NCI-H2227 (cell line): ENCODE measurements at regions not wholly inside any gene's neighbourhood (a gene's known extent, or its start where the extent isn't known, plus 50 kb on each side); places are given as distances from the start of the nearest gene placed in this dataset.

Source experiments
- DNase-seq: peaks from one replicate; lab custom pipeline; 2025; ENCODE audit not compliant: unreplicated experiment; lab: John Stamatoyannopoulos, UW

- DNase-seq = peak; percentile 0
Observed at GRCh38 chr5:54774281-54775170, 210.9 kb downstream of the ESM1 start.

- no peak for DNase-seq
Observed at GRCh38 chr5:54772684-54773083, 212.7 kb downstream of the ESM1 start.

DNA sequence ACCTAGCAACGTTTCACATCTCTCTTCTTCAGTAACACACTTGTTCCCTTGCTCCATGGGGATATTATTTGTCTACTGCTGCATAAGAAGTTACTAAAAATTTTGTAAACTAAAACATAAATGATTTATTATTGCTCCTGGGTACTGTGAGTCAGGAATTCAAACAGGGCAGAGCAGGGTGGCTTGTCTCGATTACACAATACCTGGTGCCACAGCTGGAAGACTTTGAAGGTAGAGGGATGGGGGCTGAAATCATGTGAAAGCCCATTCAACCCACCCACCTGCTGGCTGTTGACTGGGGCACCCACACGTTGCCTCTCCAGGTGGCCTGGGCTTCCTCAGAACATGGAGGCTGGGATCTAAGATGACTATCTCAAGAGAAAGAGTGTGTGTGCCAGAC lies 213.2 kb downstream of the ESM1 start:
- no peak for DNase-seq

- no peak for DNase-seq
Observed at GRCh38 chr5:54769746-54770145, 215.6 kb downstream of the ESM1 start.

DNA sequence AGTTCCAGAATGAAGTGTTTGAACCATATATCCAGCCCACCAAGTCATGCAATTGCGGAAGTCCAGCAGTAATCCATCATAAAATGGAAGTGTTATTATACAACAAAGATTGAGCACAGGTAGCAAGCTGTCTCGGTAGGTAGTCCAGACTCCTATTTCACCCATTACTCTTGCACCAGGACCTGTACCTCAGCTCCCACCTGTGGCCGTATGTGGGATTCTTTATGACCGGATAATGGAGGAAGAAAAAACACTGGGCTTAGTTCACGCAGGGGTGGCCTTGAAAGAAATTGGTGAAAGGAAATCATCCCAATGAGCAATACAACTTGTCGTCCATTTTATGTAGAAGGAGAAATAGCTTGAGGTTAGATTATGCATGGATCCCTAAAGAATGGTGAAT lies 216.3 kb downstream of the ESM1 start:
- DNase-seq = no peak

DNA sequence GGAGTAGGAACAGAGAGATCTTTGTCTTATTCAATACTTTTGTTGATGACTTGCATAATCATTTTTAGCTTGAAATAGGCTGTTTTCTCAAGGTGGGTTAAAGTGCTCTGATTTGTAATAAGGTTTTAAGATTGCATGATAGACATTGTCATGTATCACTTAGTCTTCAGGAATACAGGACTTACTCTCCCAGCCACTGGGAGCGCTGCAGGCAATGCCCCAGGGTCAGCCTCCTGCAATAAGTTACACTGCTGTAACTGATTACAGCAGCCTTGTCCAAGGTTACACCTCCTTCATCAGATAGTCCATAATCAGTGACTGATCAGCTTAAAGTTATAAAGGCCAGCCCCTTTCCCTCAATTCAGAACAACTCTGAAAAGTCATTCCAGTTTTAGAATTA lies 218.6 kb downstream of the ESM1 start:
- no peak for DNase-seq

GRCh38 chr5:54765165-54766028 lies 220.0 kb downstream of the ESM1 start:
- DNase-seq = no peak

DNA sequence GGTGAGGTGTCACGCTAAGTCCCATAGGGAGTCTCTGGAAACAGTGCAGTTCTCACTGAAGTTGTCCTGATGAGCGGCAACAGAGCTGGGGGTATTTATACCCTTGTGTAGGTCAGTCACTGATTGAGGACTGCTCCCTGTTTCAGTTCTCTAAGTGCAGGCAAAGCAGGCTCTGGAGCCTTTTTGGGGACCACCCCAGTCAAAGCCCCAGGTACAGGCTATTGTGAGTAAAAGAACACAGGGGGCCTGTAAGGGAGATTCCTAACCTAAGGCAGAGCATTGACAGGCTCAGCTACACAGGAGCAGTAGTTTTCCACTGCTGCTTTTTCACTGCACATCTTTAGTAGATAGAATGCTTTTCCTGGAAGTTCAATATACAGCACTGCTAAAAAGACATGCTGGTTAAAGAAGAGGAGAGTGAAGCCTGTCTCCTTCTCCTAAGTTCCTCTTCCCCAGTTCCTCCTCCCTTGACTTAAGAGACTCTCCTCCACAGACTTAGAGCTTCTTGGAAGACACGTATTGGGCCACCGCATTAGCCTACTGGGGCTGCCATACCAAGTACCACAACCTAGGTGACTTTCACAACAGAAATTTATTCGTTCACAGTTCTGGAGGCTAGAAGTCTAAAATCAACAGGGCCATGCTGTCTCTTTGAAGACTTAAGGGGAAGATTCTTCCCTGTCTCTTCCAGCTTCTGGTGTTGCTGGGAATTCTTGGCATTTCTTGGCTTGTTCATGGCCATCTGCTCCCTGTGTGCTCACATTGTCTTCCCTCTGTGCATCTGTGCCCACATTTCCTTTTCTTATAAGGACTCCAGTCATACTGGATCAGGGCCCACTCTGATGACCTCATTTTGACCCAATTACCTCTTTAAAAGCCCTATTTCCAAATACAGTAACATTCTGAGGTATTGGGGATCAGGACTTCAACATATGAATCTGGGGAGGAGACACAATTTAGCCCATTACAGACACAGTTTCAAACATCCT lies 221.0 kb downstream of the ESM1 start:
- DNase-seq = no peak

GRCh38 chr5:54761213-54761701 lies 224.1 kb downstream of the ESM1 start:
- no peak for DNase-seq

DNA sequence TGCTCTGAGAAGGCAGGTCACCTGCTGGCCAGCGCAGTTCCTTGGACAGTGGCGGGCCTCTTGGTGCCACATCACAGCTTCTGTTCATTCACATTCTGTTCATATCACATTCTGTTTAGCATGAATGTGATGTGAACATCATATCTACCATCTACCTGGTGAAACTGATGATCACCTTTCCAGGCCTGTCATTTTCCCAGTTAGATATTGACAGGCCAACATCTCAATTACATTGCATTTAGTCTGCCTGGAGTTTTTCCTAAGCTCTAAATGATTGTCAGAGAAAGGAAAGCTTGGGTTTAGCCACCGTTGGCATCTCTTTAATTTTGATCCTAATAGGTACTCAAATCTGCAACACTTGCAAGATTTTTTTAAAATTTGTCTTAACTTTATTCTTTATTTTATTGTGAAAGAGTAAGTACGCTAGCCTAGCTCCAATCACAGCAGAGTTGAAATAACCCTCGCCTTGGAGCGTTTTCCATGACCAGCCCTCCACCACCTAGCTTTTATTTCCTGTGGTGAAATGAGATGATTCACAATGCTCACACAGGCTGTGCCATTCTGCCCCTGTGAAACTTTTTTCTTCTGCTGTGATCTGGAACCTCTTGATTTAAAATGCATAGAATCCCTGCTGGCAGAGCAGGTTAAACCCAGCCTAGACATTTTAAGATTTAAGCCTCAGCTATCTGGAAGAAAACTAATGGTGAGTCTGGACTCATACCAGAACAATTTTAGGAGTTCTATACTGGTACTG lies 225.0 kb downstream of the ESM1 start:
- no peak for DNase-seq

DNA sequence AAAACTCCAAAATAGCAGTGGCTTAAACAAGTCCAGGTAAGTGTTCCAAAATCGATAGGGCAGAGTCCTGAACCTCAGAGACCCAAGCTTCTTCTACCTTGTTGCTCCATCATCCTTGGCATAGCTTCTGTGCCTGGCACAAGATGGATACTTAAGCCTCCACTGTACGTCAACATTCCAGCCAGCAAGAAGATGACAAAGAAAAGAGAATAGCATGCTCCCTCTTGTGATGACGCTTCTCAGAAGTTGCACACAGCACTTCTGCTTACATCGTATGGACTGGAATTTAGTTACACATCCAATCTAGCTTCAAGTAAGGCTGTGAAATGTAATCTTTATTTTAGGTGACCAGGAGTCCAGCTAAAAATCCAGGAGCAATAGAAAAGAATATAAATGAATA lies 227.4 kb downstream of the ESM1 start:
- DNase-seq = no peak

DNA sequence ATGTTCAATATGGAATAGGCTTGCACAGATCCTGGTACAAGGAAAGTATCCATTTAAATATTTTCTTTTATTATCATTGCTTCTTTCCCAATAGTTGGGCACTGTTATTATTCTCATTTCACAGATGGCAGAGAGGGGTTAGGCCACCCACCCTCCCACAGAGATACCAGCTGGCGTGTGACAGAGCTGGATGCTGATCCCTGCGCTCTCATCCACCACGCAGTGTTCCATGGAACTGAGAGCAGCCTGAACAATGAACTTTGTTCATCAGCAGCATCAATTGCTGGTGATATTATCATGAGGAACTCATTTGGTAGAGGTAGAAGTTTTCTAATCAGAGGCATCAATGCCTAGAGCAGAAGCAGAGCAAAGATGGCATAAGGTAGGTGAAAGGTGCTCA lies 227.9 kb downstream of the ESM1 start:
- no peak for DNase-seq

- DNase-seq = no peak
Observed at GRCh38 chr5:54756796-54757402, 228.5 kb downstream of the ESM1 start.

DNA sequence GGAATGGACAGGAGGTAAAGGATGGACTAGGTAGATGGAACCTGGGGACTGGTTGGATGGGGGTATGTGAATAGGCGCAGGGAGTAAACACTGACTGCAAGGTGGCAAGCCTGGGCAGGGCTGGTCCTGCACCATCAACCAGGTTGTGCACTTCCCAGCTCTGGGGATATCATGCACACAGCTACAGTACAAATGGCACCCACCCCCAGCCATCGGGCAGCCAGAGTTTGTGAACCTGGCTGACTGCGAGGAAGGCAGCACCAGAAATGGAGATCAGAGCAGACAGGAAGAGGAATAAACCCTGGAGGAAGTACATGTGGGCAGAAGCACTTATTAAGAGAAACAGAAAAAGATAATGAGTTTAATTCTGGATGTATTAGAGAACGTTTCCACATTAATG lies 229.1 kb downstream of the ESM1 start:
- no peak for DNase-seq

DNA sequence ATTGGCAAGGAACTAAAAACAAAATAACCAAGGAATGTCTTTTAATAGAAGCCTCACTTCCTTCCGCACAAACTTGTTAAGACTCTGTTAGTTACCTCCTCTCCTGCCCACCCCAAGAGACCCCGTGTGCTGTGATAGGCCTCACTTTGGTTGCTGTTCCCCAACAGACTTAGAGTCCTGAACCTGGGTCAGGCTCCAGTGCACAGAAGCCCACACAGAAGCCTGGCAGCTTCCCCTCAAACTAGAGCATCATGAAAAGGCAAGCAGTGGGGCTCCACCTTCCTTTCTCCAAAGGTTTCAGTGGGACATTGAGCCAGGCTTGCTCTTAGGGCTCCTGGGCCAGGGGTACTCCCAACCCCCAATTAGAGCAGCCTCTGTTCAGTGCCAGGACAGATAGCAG lies 230.5 kb downstream of the ESM1 start:
- DNase-seq = no peak

DNA sequence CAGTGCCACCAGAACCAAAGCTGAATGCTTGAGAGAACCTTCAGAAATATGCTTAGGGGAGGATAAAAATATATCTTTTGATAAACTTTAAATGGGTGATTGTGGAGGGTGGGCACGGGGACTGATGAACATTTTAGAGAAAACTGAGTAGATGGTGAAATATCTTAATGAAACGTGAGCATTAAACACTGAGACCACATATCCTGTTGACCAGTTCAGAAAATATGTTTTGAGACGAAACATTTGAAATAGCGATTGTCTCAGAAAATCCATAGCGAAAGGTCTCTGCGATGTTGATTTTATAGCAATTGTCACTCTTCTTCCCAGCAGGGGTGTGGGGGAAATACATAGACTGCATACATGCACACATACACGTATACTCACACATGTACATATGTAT lies 231.0 kb downstream of the ESM1 start:
- DNase-seq = no peak

DNA sequence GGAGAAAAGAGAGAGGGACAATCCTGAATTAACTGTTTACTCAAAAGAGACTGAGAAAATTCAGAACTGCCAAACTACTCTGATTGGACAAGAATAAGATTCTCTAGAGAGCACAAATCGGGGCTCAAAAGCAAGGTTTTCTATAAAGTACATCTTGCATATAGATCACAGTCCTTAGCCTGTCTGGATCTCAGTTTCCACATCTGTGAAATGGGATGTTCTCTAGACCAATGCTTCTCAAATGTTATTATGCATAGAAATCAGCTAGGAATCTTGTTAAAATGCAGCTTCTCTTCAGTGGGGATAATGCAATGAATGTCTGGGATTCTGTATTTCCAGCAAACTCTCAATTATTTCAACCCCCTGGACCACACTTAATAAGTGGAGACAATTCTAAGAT lies 231.6 kb downstream of the ESM1 start:
- no peak for DNase-seq

- no peak for DNase-seq
Observed at GRCh38 chr5:54753034-54753433, 232.4 kb downstream of the ESM1 start.

- no peak for DNase-seq
Observed at GRCh38 chr5:54748527-54748926, 231.0 kb downstream of the SNX18 start.
